Prostate gland (tissue), 2 donors: ENCODE measurements at regions not wholly inside any gene's neighbourhood (a gene's known extent, or its start where the extent isn't known, plus 50 kb on each side); places are given as distances from the start of the nearest gene placed in this dataset.

Experiments used
- POLR2A ChIP-seq: fragments of 450-650 bp; IDR thresholded peaks from one replicate; pipeline ENCODE4 v1.6.1; 2016; ENCODE audit warnings: antibody characterized with exemption, mild to moderate bottlenecking
- POLR2AphosphoS5 ChIP-seq: sonication (generic); formaldehyde crosslinking; IDR thresholded peaks from one replicate; pipeline ENCODE4 v1.6.1; 2017; ENCODE audit warnings: antibody characterized with exemption
- TF ChIP-seq, protein P1 (sequence below), 4 experiments: fragments of 200-600 bp in 2 of 4; fragments of 450-650 bp in 2 of 4; sonication (generic) in 2 of 4; IDR thresholded peaks; 1 replicate in 3 of 4; 2 replicates in 1 of 4; pipeline ENCODE4 v1.5.1; 2016 to 2019; ENCODE audit warnings: antibody characterized with exemption in 4 of 4, mild to moderate bottlenecking in 2 of 4, moderate library complexity in 2 of 4

DNA sequence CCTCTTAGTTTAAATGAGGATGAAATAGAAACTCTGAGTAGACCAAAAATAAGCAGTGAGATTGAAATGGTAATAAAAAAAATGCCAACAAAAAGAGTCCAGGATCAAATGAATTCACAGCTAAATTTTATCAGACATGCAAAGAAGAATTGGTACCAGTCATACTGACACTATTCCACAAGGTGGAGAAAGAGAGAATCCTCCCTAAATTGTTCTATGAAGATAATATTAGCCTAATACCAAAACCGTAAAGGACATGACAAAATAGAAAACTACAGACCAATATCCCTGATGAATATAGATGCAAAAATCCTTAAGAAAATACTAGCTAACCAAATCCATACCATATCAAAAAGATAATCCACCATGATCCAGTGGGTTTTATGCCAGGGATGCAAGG, 169.8 kb upstream of the CHORDC1 start:
- TF ChIP-seq, protein P1, sequence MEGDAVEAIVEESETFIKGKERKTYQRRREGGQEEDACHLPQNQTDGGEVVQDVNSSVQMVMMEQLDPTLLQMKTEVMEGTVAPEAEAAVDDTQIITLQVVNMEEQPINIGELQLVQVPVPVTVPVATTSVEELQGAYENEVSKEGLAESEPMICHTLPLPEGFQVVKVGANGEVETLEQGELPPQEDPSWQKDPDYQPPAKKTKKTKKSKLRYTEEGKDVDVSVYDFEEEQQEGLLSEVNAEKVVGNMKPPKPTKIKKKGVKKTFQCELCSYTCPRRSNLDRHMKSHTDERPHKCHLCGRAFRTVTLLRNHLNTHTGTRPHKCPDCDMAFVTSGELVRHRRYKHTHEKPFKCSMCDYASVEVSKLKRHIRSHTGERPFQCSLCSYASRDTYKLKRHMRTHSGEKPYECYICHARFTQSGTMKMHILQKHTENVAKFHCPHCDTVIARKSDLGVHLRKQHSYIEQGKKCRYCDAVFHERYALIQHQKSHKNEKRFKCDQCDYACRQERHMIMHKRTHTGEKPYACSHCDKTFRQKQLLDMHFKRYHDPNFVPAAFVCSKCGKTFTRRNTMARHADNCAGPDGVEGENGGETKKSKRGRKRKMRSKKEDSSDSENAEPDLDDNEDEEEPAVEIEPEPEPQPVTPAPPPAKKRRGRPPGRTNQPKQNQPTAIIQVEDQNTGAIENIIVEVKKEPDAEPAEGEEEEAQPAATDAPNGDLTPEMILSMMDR (IDR thresholded peaks at IDR 0.05) = no peak
- TF ChIP-seq POLR2A (no peak), POLR2AphosphoS5 (no peak)
